Activated CD8-positive, alpha-beta T cell treated with anti-CD3 and anti-CD28 coated beads for 36 hours (primary cell): ENCODE measurements at regions not wholly inside any gene's neighbourhood (a gene's known extent, or its start where the extent isn't known, plus 50 kb on each side); places are given as distances from the start of the nearest gene placed in this dataset.

Experiments used
- ATAC-seq: fragments of 200-7000 bp; cut with Tn5 transposase; one replicate; pipeline ENCODE4 v1.10.0; 2021; ENCODE audit warnings: mild to moderate bottlenecking, moderate library complexity
- CTCF ChIA-PET: fragments of 350-600 bp; sonication (Branson Sonifier 250); formaldehyde crosslinking; loops from one replicate; lab custom pipeline; 2021; ENCODE audit warnings: antibody characterized with exemption; lab: Charles Lee
- POLR2A ChIA-PET: fragments of 350-600 bp; sonication (Branson Sonifier 250); formaldehyde crosslinking; loops from one replicate; lab custom pipeline; 2021; ENCODE audit warnings: antibody characterized with exemption; lab: Charles Lee
- DNase-seq: peaks from one replicate; pipeline ENCODE4 v3.0.0-alpha.2; 2020
- H3K27ac Mint-ChIP-seq: one replicate; pipeline ENCODE4 v1.8.0; 2021; ENCODE audit warnings: mild to moderate bottlenecking, mixed read lengths
- H3K27me3 Mint-ChIP-seq: one replicate; pipeline ENCODE4 v1.8.0; 2021; ENCODE audit warnings: mixed read lengths
- H3K36me3 Mint-ChIP-seq: one replicate; pipeline ENCODE4 v1.8.0; 2021; ENCODE audit warnings: low read depth, mixed read lengths
- H3K4me1 Mint-ChIP-seq: one replicate; pipeline ENCODE4 v1.8.0; 2021; ENCODE audit warnings: low read depth, mixed read lengths
- H3K4me3 Mint-ChIP-seq: one replicate; pipeline ENCODE4 v1.8.0; 2021; ENCODE audit warnings: mild to moderate bottlenecking, moderate library complexity, mixed read lengths
- H3K9me3 Mint-ChIP-seq: one replicate; pipeline ENCODE4 v1.8.0; 2021; ENCODE audit warnings: mixed read lengths
- intact Hi-C: fragments of 100-400 bp; cut with micrococcal nuclease; formaldehyde crosslinking; loops from one replicate; pipeline ENCODE4 v1.10.0; 2022
- TF ChIP-seq, protein P1 (sequence below): fragments of 200-600 bp; IDR thresholded peaks from one replicate; pipeline ENCODE4 v1.8.0; 2022; ENCODE audit warnings: antibody characterized with exemption, mild to moderate bottlenecking

DNA sequence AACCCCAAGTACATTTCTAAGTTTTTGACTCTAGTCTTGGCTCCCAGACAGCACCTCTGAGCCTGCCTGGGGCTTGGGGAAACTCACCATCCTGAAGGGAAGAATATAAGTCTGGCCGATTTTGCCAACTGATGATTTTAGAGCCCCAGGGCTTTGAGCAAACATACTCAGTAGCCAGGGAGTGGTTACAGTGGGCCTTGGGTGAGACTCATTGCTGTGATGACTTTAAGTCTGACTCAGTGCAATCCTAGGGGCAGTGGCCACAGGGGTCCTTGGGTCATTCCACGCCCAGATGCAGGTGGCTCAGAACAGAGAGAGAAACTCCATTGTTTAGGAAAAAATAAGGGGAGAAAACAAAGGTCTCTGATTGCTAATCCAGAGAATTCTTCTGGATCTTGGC is 312.0 kb upstream of the EDIL3 start:
- POLR2A ChIA-PET: no interaction called here
- Mint-ChIP-seq H3K4me1 (no peaks in the 10 kb centered on the region), H3K9me3 (no peaks in the 10 kb centered on the region), H3K27ac (no peak overlapping the region), H3K27me3 (no peaks in the 10 kb centered on the region), H3K36me3 (no peaks in the 10 kb centered on the region), H3K4me3 (no peak overlapping the region)
- CTCF ChIA-PET: no interaction called here
- no peak for ATAC-seq
- TF ChIP-seq, protein P1, sequence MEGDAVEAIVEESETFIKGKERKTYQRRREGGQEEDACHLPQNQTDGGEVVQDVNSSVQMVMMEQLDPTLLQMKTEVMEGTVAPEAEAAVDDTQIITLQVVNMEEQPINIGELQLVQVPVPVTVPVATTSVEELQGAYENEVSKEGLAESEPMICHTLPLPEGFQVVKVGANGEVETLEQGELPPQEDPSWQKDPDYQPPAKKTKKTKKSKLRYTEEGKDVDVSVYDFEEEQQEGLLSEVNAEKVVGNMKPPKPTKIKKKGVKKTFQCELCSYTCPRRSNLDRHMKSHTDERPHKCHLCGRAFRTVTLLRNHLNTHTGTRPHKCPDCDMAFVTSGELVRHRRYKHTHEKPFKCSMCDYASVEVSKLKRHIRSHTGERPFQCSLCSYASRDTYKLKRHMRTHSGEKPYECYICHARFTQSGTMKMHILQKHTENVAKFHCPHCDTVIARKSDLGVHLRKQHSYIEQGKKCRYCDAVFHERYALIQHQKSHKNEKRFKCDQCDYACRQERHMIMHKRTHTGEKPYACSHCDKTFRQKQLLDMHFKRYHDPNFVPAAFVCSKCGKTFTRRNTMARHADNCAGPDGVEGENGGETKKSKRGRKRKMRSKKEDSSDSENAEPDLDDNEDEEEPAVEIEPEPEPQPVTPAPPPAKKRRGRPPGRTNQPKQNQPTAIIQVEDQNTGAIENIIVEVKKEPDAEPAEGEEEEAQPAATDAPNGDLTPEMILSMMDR: no peak
- intact Hi-C loops: no loop called here
- DNase-seq: no peak

DNA sequence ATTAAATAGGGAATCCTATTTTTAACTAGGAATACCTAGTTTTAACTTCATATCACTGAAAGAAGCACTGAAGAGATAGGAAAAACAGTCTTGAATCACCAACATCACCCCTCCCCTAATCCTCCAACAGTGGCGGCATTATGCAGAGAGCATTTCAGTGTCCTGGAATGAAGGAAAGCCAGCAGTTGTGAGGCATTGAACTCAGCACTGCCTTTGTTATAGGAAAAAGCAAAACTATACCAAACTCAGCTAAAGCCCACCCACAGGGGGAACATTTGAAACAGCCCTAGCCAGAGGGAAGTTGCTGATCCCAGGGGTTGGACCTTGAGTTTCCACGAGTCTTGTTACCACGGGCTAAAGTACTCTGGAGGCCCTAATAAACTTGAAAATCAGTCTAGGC is 310.6 kb upstream of the EDIL3 start:
- ChIA-PET CTCF (no interaction called here), POLR2A (no interaction called here)
- no peaks in the 10 kb centered on the region for H3K27me3 Mint-ChIP-seq
- H3K36me3 Mint-ChIP-seq: no peaks in the 10 kb centered on the region
- no peaks in the 10 kb centered on the region for H3K4me1 Mint-ChIP-seq
- DNase-seq (no peak), ATAC-seq (no peak)
- TF ChIP-seq, protein P1: no peak
- no peak overlapping the region for H3K27ac Mint-ChIP-seq
- no peaks in the 10 kb centered on the region for H3K9me3 Mint-ChIP-seq
- no peak overlapping the region for H3K4me3 Mint-ChIP-seq
- intact Hi-C loops: no loop called here

- Mint-ChIP-seq H3K4me3 (no peak overlapping the region), H3K36me3 (no peaks in the 10 kb centered on the region), H3K4me1 (no peaks in the 10 kb centered on the region), H3K9me3 (no peaks in the 10 kb centered on the region), H3K27ac (no peak overlapping the region), H3K27me3 (no peaks in the 10 kb centered on the region)
- DNase-seq: no peak
- CTCF ChIA-PET: no interaction called here
- POLR2A ChIA-PET: no interaction called here
- TF ChIP-seq, protein P1: no peak
- ATAC-seq: no peak
- intact Hi-C loops: no loop called here
Observed at GRCh38 chr5:84693256-84693655, 308.6 kb upstream of the EDIL3 start.

DNA sequence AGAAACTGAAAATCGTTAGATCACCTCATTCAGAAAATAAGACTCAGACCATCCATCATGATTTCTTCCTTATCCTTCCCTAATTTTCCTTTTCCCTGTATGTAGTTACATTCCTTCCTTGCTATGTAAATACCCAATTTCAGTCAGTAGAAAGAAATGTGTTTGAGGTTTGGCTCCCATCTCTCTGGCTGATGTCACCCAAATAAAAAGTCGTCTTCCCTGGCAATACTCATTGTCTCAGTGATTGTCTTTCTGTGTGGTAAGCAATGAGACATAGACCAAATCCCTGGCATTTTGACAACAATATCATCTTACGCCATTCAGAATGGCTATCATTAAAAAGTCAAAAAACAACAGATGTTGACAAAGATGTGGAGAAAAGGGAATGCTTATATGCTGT is 303.9 kb upstream of the EDIL3 start:
- H3K4me1 Mint-ChIP-seq: no peaks in the 10 kb centered on the region
- H3K36me3 Mint-ChIP-seq: no peaks in the 10 kb centered on the region
- H3K9me3 Mint-ChIP-seq: no peaks in the 10 kb centered on the region
- TF ChIP-seq, protein P1: no peak
- H3K27me3 Mint-ChIP-seq: no peaks in the 10 kb centered on the region
- H3K27ac Mint-ChIP-seq: no peak overlapping the region
- intact Hi-C loops: no loop called here
- ATAC-seq (no peak), DNase-seq (no peak)
- CTCF ChIA-PET: no interaction called here
- no peak overlapping the region for H3K4me3 Mint-ChIP-seq
- POLR2A ChIA-PET: no interaction called here

DNA sequence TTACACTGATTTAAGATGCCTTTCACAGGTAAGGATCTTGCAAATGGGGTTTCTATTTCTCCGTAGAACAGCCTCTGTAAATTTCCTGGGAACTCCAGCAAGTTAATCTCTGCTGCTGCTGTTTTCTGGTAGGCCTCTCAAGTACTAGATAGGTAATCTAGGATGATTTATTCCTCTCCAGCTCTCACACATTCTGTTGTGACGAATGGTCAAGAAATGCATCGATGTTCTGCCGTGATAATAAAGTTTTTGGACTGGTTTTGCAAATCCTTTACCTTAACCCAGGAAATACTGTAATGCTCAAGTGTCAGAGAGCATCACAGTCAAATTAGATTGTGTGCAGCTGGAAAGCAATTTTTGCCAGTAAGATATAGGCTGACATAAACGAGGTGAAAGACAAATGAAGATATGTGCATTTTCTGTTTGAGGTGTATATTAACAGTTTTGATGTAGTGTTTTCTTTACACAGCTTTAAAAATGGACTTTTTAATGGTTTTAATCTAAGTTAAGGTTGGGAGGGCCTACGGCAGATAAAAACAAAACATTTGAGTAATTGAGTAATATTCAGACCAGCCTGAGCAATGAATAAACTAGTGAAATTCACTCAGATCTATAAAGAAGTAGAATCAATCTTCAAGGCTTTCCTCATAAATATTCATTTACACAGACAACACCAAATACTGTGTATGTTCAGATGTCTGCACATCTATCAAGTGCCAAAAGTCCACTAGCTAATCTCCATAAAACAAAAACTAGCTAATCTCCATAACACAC is 300.6 kb upstream of the EDIL3 start:
- H3K36me3 Mint-ChIP-seq: no peaks in the 10 kb centered on the region
- no peaks in the 10 kb centered on the region for H3K9me3 Mint-ChIP-seq
- ATAC-seq (no peak), DNase-seq (no peak)
- CTCF ChIA-PET: no interaction called here
- no peaks in the 10 kb centered on the region for H3K4me1 Mint-ChIP-seq
- intact Hi-C loops: no loop called here
- H3K27me3 Mint-ChIP-seq: no peaks in the 10 kb centered on the region
- POLR2A ChIA-PET: no interaction called here
- H3K27ac Mint-ChIP-seq: no peak overlapping the region
- H3K4me3 Mint-ChIP-seq: no peak overlapping the region
- TF ChIP-seq, protein P1: no peak
